ENCODE measurements at regions not wholly inside any gene's neighbourhood (a gene's known extent, or its start where the extent isn't known, plus 50 kb on each side); places are given as distances from the start of the nearest gene placed in this dataset.
"Not testable (repeated sequence)": the region's sequence is repeated elsewhere in the genome, so short reads cannot be mapped to it uniquely, and the experiment has no call there.

- DNase-seq (ENCODE audit: low read depth): no peak
- H3K4me3 ChIP-seq (ENCODE audit: low read depth, low read length): no peak overlapping the region
- TF ChIP-seq, protein P1, sequence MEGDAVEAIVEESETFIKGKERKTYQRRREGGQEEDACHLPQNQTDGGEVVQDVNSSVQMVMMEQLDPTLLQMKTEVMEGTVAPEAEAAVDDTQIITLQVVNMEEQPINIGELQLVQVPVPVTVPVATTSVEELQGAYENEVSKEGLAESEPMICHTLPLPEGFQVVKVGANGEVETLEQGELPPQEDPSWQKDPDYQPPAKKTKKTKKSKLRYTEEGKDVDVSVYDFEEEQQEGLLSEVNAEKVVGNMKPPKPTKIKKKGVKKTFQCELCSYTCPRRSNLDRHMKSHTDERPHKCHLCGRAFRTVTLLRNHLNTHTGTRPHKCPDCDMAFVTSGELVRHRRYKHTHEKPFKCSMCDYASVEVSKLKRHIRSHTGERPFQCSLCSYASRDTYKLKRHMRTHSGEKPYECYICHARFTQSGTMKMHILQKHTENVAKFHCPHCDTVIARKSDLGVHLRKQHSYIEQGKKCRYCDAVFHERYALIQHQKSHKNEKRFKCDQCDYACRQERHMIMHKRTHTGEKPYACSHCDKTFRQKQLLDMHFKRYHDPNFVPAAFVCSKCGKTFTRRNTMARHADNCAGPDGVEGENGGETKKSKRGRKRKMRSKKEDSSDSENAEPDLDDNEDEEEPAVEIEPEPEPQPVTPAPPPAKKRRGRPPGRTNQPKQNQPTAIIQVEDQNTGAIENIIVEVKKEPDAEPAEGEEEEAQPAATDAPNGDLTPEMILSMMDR (IDR thresholded peaks at IDR 0.05; ENCODE audit: low read depth, low read length, missing control alignments): no peak
Observed at GRCh38 chr3:193055352-193055751, 137.7 kb upstream of the MB21D2 start.

- H3K4me3 ChIP-seq (ENCODE audit: low read depth, low read length): no peak overlapping the region
- DNase-seq (ENCODE audit: low read depth): no peak
- TF ChIP-seq, protein P1 (IDR thresholded peaks at IDR 0.05; ENCODE audit: low read depth, low read length, missing control alignments): no peak
Observed at GRCh38 chr3:193057616-193058015, 140.0 kb upstream of the MB21D2 start.

GRCh38 chr3:193060748-193061546 is 143.3 kb upstream of the MB21D2 start:
- TF ChIP-seq, protein P1 (IDR thresholded peaks at IDR 0.05; ENCODE audit: low read depth, low read length, missing control alignments): no peak
- no peak for DNase-seq (ENCODE audit: low read depth)
- no peak overlapping the region for H3K4me3 ChIP-seq (ENCODE audit: low read depth, low read length)

GRCh38 chr3:193068365-193068764 is 150.7 kb upstream of the MB21D2 start:
- no peak for DNase-seq (ENCODE audit: low read depth)
- TF ChIP-seq, protein P1 (IDR thresholded peaks at IDR 0.05; ENCODE audit: low read depth, low read length, missing control alignments): no peak
- H3K4me3 ChIP-seq (ENCODE audit: low read depth, low read length): no peak overlapping the region

- not testable (repeated sequence) for H3K4me3 ChIP-seq (ENCODE audit: low read depth, low read length); DNase-seq (ENCODE audit: low read depth)
Observed at GRCh38 chr3:193069732-193070131, 152.1 kb upstream of the MB21D2 start.

DNA sequence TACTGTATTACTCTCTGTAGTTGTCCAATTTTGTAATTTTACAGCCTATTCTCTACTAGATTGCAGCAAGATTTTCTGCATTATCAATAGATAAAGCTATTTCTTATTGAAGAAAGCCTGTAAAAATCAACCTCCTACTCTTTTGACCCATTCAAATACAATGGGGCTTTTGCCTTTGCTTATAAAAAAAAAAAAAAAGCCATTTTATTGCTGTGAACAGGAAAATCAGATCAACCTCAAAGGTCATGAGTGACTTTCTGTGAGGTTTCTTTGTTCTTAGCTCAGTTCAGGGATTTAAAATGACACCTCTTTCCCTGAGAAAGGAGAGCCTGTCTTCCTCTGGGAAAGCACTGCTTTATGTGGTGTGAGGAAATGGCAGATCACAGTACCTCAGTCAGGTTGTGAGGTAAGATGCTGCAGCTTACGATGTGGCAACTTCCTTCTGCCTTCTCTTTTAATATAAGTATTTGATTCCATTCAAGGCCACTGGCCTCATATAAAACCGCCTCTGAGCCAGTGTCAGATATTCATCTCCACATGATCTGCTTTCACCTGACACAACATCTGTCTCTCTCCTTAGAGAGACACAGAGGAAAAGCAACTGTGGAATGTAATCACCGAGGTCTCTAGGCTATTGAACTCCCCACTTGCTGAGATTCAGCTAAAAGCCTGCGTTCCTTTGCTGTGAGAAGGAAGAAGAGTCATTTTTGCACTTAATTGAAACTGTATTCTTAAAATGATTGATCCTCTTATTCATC is 161.5 kb upstream of the MB21D2 start:
- DNase-seq (ENCODE audit: low read depth): no peak
- H3K4me3 ChIP-seq (ENCODE audit: low read depth, low read length): no peak overlapping the region
- TF ChIP-seq, protein P1 (IDR thresholded peaks at IDR 0.05; ENCODE audit: low read depth, low read length, missing control alignments): no peak

GRCh38 chr3:193080821-193081365 is 160.1 kb upstream of the PLAAT1 start:
- TF ChIP-seq, protein P1 (IDR thresholded peaks at IDR 0.05; ENCODE audit: low read depth, low read length, missing control alignments): no peak
- no peak overlapping the region for H3K4me3 ChIP-seq (ENCODE audit: low read depth, low read length)
- no peak for DNase-seq (ENCODE audit: low read depth)
